GM23338 (cell line): ENCODE measurements at regions not wholly inside any gene's neighbourhood (a gene's known extent, or its start where the extent isn't known, plus 50 kb on each side); places are given as distances from the start of the nearest gene placed in this dataset.

Experiments used
- ATAC-seq: fragments of 200-7000 bp; cut with Tn5 transposase; 3 replicates; pipeline ENCODE4 v1.9.1; 2020
- DNase-seq: peaks from one replicate; pipeline ENCODE4 v3.0.0-alpha.2; 2015; ENCODE audit warnings: low spot score
- H2AFZ ChIP-seq: fragments of 200-600 bp; sonication (generic); 2 replicates; pipeline ENCODE4 v1.8.0; 2016; ENCODE audit warnings: antibody characterized with exemption, mild to moderate bottlenecking, moderate library complexity
- H3F3A ChIP-seq: fragments of 200-600 bp; sonication (generic); replicated peaks from 2 replicates; pipeline ENCODE4 v1.8.0; 2017; ENCODE audit warnings: antibody characterized with exemption, mixed run types, low read depth
- H3K27ac ChIP-seq: fragments of 200-600 bp; sonication (generic); 2 replicates; pipeline ENCODE4 v1.6.1; 2016; ENCODE audit warnings: low read depth
- H3K27me3 ChIP-seq: fragments of 200-600 bp; sonication (generic); 2 replicates; pipeline ENCODE4 v1.8.0; 2016; ENCODE audit warnings: mild to moderate bottlenecking, mixed run types, moderate library complexity; ENCODE audit not compliant: insufficient read depth
- H3K36me3 ChIP-seq: fragments of 200-600 bp; sonication (generic); 2 replicates; pipeline ENCODE4 v1.8.0; 2016; ENCODE audit warnings: mild to moderate bottlenecking; ENCODE audit not compliant: insufficient read depth
- H3K4me1 ChIP-seq: fragments of 200-600 bp; sonication (generic); 2 replicates; pipeline ENCODE4 v1.8.0; 2016; ENCODE audit warnings: mild to moderate bottlenecking, moderate library complexity; ENCODE audit not compliant: insufficient read depth
- H3K4me2 ChIP-seq: fragments of 200-600 bp; sonication (generic); 2 replicates; pipeline ENCODE4 v1.7.1; 2017; ENCODE audit warnings: mixed run types
- H3K4me3 ChIP-seq: fragments of 200-600 bp; sonication (generic); 2 replicates; pipeline ENCODE4 v1.6.1; 2016; ENCODE audit warnings: mixed run types
- H3K79me2 ChIP-seq: fragments of 200-600 bp; sonication (generic); replicated peaks from 2 replicates; pipeline ENCODE4 v1.8.0; 2017; ENCODE audit warnings: mild to moderate bottlenecking; ENCODE audit not compliant: insufficient read depth
- H3K9me2 ChIP-seq: fragments of 200-600 bp; sonication (generic); 2 replicates; pipeline ENCODE4 v1.8.0; 2017; ENCODE audit not compliant: insufficient read depth
- H4K20me1 ChIP-seq: fragments of 200-600 bp; sonication (generic); replicated peaks from 2 replicates; pipeline ENCODE4 v1.8.0; 2017; ENCODE audit warnings: mild to moderate bottlenecking; ENCODE audit not compliant: insufficient read depth
- H3K27ac Mint-ChIP-seq: 2 replicates; pipeline ENCODE4 v1.8.0; 2020; ENCODE audit warnings: inconsistent platforms, mild to moderate bottlenecking, moderate library complexity, mixed read lengths
- H3K27me3 Mint-ChIP-seq: 3 replicates; pipeline ENCODE4 v1.8.0; 2022; ENCODE audit warnings: low read depth, mild to moderate bottlenecking, moderate library complexity, mixed read lengths, inconsistent platforms; ENCODE audit not compliant: insufficient read depth, poor library complexity
- H3K36me3 Mint-ChIP-seq: 3 replicates; pipeline ENCODE4 v1.8.0; 2021; ENCODE audit warnings: low read depth, mild to moderate bottlenecking, inconsistent platforms, moderate library complexity, mixed read lengths
- H3K4me1 Mint-ChIP-seq: 3 replicates; pipeline ENCODE4 v1.8.0; 2020; ENCODE audit warnings: mild to moderate bottlenecking, inconsistent platforms, mixed read lengths
- H3K4me3 Mint-ChIP-seq: 3 replicates; pipeline ENCODE4 v1.8.0; 2021; ENCODE audit warnings: moderate library complexity, mild to moderate bottlenecking, inconsistent platforms, mixed read lengths
- H3K9me3 Mint-ChIP-seq: 3 replicates; pipeline ENCODE4 v1.8.0; 2020; ENCODE audit warnings: moderate library complexity, mild to moderate bottlenecking, inconsistent platforms, mixed read lengths
- CREB1 ChIP-seq: fragments of 250-450 bp; sonication (Bioruptor Pico); IDR thresholded peaks from 2 replicates; pipeline ENCODE4 v1.5.0; 2020; ENCODE audit warnings: low read depth, mild to moderate bottlenecking, moderate library complexity
- EZH2 ChIP-seq: fragments of 200-600 bp; sonication (generic); IDR thresholded peaks from one replicate; pipeline ENCODE4 v1.8.0; 2017; ENCODE audit warnings: antibody characterized with exemption, mild to moderate bottlenecking, low read depth; ENCODE audit not compliant: unreplicated experiment
- EZH2phosphoT487 ChIP-seq: fragments of 200-600 bp; sonication (generic); IDR thresholded peaks from one replicate; pipeline ENCODE4 v1.8.1; 2018; ENCODE audit warnings: antibody characterized with exemption; ENCODE audit not compliant: unreplicated experiment
- NANOG ChIP-seq: IDR thresholded peaks from 2 replicates; pipeline ENCODE4 v1.6.1; 2016; ENCODE audit warnings: antibody characterized with exemption, borderline replicate concordance
- POLR2AphosphoS5 ChIP-seq: IDR thresholded peaks from 2 replicates; pipeline ENCODE4 v1.6.1; 2016; ENCODE audit warnings: antibody characterized with exemption, low read depth
- REST ChIP-seq: IDR thresholded peaks from one replicate; pipeline ENCODE4 v1.6.1; 2018; ENCODE audit warnings: antibody characterized with exemption; ENCODE audit not compliant: unreplicated experiment
- STAT1 ChIP-seq: IDR thresholded peaks from one replicate; pipeline ENCODE4 v1.6.1; 2016; ENCODE audit warnings: antibody characterized with exemption; ENCODE audit not compliant: unreplicated experiment
- ZNF114 ChIP-seq: fragments of 250-450 bp; sonication (Bioruptor Pico); IDR thresholded peaks from 2 replicates; pipeline ENCODE4 v1.5.0; 2020; ENCODE audit warnings: mild to moderate bottlenecking, moderate library complexity
- ZNF331 ChIP-seq: fragments of 250-450 bp; sonication (Bioruptor Pico); IDR thresholded peaks from 2 replicates; pipeline ENCODE4 v1.5.0; 2020; ENCODE audit warnings: low read depth, mild to moderate bottlenecking, moderate library complexity
- ZNF462 ChIP-seq: fragments of 250-450 bp; sonication (Bioruptor Pico); IDR thresholded peaks from 2 replicates; pipeline ENCODE4 v1.5.0; 2020; ENCODE audit warnings: mild to moderate bottlenecking, moderate library complexity
- TF ChIP-seq, protein P1 (sequence below): IDR thresholded peaks from 2 replicates; pipeline ENCODE4 v1.6.1; 2016; ENCODE audit warnings: antibody characterized with exemption
- TF ChIP-seq, protein P2 (sequence below), 2 experiments: fragments of 200-600 bp in 1 of 2; sonication (generic) in 1 of 2; conservative IDR thresholded peaks; 2 replicates each; pipeline versions ENCODE4 v1.5.1 to v1.6.1; 2016 to 2017; ENCODE audit warnings: antibody characterized with exemption in 2 of 2, low read depth in 2 of 2, mild to moderate bottlenecking in 2 of 2, moderate library complexity in 1 of 2

- no peak for TF ChIP-seq ZNF331 (CRISPR knock-in tag)
- TF ChIP-seq REST = no peak
- no peak for TF ChIP-seq NANOG
- no peak for TF ChIP-seq ZNF114 (CRISPR knock-in tag)
- no peak for TF ChIP-seq CREB1 (CRISPR knock-in tag)
- TF ChIP-seq, protein P1, sequence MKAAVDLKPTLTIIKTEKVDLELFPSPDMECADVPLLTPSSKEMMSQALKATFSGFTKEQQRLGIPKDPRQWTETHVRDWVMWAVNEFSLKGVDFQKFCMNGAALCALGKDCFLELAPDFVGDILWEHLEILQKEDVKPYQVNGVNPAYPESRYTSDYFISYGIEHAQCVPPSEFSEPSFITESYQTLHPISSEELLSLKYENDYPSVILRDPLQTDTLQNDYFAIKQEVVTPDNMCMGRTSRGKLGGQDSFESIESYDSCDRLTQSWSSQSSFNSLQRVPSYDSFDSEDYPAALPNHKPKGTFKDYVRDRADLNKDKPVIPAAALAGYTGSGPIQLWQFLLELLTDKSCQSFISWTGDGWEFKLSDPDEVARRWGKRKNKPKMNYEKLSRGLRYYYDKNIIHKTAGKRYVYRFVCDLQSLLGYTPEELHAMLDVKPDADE = no peak
- TF ChIP-seq, protein P2, sequence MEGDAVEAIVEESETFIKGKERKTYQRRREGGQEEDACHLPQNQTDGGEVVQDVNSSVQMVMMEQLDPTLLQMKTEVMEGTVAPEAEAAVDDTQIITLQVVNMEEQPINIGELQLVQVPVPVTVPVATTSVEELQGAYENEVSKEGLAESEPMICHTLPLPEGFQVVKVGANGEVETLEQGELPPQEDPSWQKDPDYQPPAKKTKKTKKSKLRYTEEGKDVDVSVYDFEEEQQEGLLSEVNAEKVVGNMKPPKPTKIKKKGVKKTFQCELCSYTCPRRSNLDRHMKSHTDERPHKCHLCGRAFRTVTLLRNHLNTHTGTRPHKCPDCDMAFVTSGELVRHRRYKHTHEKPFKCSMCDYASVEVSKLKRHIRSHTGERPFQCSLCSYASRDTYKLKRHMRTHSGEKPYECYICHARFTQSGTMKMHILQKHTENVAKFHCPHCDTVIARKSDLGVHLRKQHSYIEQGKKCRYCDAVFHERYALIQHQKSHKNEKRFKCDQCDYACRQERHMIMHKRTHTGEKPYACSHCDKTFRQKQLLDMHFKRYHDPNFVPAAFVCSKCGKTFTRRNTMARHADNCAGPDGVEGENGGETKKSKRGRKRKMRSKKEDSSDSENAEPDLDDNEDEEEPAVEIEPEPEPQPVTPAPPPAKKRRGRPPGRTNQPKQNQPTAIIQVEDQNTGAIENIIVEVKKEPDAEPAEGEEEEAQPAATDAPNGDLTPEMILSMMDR (conservative IDR thresholded peaks at IDR 0.05; ENCODE audit: low read depth in 2 of 2) = no peak
- TF ChIP-seq STAT1 = no peak
- no peak for TF ChIP-seq EZH2phosphoT487
- TF ChIP-seq POLR2AphosphoS5 = no peak
Observed at GRCh38 chr12:131555866-131556265, 155.0 kb upstream of the SFSWAP start (continued).

DNA sequence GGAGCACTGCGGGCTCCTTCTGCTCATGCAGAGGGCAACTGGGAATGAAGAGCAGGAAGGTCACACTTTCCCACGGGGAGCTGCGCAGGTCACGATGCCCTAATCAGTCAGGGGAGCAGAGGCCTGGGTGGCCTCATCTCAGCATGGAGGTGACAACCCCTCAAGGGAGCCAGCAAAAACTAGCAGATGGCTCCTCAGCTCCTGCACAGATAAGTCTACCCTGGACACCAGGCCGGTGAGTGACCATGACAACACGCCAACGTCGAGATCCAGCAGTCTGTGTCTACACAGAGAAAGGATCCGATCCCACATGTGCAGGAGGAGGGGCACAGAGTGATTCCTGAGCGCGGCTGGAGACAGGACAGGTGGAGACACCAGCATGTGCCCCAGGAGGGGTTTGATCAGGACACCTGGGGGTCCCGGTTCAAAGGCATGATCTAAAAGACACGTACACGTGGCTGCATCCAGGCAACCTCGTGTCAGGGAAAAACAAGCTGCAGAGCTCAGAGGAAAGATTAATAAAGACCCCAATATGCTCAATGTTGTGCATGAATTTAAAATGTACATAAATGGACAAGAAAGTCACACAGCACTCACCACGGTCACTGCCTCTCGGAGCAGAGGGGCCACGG, 153.7 kb upstream of the SFSWAP start:
- H3K4me1 Mint-ChIP-seq = peaks cover 19% of the 10 kb centered on the region
- H3K36me3 Mint-ChIP-seq = peaks cover 4% of the 10 kb centered on the region; the same call in 1 of the 3 replicates
- Histone ChIP-seq H3K9me2 (peaks cover 11% of the 10 kb centered on the region; the same call in 1 of the 2 replicates), H3K4me3 (no peak overlapping the region), H3F3A (no peaks in the 10 kb centered on the region), H2AFZ (no peak overlapping the region), H4K20me1 (no peaks in the 10 kb centered on the region), H3K4me1 (peaks cover 12% of the 10 kb centered on the region), H3K4me2 (no peak overlapping the region), H3K27me3 (no peaks in the 10 kb centered on the region), H3K36me3 (no peaks in the 10 kb centered on the region), H3K27ac (no peak overlapping the region), H3K79me2 (no peaks in the 10 kb centered on the region)
- DNase-seq = no peak
- H3K27ac Mint-ChIP-seq = no peak overlapping the region
- H3K4me3 Mint-ChIP-seq = no peak overlapping the region
- H3K9me3 Mint-ChIP-seq = no peaks in the 10 kb centered on the region
- ATAC-seq = no peak
- peaks cover 12% of the 10 kb centered on the region for H3K27me3 Mint-ChIP-seq
- TF ChIP-seq ZNF462 = no peak
- no peak for TF ChIP-seq POLR2AphosphoS5
- TF ChIP-seq EZH2phosphoT487 = no peak
- TF ChIP-seq EZH2 = no peak
